SW480 (cell line): ENCODE measurements at regions not wholly inside any gene's neighbourhood (a gene's known extent, or its start where the extent isn't known, plus 50 kb on each side); places are given as distances from the start of the nearest gene placed in this dataset.
A peak's percentile ranks its signal among the peaks of the same experiment; 100 is the strongest.

Experiments
- DNase-seq: peaks from one replicate; pipeline ENCODE4 v3.0.0-alpha.2; 2016; ENCODE audit warnings: low spot score

DNA sequence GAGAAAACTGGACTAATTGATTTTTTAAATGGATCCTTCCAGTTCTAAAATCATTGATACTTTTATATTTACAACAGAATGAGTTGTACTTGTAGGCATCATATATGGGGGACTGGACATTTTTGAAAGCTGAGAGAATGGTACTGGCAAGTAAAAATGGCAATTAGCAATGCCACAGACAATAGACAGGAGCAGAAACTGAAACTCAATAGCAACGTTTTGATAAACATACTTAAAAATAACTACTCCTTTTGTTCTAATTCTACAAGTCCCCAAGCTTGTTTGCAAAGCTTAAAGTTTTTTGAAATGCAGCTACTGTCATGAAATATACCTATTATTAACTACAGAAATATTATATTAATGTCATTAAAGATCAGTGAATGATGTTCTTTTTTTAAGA lies 52.8 kb upstream of the FBXL7 start:
- no peak for DNase-seq

DNA sequence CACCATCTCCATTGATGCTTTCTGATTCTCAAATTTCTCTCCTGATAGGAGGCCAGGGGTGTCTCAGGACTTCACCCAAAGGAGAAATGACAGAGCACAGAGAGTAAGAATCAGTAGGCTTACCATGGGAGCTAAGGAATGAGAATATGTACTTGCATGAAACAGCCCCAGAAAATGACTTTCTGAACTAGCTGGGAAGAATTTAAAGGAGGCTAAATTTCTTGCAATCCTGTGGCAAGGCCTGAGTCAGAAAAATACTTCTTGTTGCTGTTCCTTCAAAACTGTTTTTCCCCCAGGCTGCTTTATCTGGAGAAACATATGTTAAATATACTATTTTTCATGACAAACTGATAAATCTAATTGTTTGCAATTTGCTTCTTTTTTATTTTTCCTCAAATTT lies 53.4 kb upstream of the FBXL7 start:
- DNase-seq = no peak

DNA sequence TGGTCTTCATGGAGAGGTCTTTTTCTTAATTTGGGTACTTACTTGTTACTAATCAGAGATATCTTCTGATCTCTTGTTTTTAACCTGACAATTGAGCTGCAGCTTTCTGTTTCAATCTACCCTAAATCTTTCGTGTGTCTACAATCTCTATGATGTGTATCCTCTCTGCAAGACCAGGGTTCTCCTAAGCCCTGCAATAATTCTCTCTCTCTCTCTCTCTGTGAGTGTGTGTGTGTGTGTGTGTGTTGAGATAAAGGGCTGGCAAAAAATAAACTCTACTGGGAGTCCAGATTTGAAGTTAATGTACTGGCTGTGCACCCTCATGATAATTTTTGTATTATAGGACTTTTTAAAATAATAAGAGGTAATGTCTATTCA lies 57.8 kb upstream of the FBXL7 start:
- DNase-seq = no peak

DNA sequence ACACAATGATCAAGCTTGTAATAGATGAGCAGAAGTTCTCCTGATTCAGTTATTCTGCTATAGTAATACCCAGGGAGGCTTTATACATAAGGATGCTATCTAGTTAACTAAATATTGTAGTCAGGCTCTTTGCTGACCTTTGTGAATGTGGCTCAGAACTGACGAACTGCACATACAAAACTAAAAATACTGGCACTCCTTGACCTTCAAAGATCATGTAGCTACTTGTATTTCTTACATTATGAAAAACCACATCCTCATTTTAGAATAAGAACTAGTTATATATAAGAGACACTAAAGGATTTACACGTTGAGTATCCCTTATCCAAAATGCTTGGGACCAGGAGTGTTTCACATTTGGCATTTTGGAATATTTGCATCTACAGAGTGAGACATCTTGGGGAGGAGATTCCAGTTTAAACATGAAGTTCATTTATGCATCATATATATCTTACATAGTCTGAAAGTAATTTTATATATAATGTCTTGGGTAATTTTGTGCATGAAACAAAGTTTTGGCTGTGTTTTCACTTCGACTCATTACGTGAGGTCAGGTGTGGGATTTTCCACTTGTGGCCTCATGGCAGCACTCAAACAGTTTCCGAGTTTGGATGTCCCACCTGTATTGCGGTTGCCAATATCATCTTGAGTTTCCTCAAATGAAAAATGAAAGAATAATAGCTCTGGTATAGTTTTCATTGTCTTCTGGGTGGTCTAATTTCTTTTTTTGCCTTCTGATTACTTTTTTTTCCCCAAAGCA lies 58.4 kb upstream of the FBXL7 start:
- DNase-seq = no peak

DNA sequence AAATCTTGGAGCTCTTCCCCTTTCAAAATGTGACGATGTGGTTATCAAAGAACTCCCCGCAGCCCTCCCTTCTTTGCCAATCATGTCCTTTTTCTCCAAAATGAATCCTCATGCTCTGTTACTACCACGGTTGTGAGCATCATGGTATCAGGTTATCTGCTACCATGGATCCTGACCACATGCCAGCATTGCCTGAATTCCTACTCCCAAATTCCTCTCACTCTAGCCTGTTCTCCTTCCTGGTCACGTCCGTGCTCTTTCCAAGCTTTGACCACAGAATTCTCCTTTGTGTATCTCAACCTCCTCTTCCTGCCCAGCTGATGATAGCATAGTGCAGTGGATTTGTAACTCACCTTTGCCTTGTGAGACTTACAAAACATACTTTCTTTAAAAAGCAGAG lies 59.5 kb upstream of the FBXL7 start:
- peak; percentile 19 for DNase-seq

DNA sequence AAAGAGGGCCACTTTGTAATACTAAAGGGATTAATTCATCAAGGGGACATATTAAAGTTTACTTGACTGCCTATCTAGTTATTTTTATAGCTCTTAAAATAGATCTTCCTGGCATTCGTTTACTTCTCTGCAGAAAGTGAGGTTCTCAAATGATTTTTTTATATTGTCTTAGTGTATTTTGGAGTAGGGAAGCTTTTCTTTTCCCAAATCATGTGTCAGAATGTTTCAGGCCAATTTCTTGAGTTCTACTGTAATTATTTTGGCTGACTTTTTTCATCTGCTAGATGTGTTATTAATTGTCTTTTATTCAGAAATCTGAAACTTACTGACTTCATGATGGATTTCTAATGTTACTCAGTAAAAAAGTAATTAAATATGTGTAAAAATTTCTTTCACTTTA lies 60.2 kb upstream of the FBXL7 start:
- DNase-seq = no peak

DNA sequence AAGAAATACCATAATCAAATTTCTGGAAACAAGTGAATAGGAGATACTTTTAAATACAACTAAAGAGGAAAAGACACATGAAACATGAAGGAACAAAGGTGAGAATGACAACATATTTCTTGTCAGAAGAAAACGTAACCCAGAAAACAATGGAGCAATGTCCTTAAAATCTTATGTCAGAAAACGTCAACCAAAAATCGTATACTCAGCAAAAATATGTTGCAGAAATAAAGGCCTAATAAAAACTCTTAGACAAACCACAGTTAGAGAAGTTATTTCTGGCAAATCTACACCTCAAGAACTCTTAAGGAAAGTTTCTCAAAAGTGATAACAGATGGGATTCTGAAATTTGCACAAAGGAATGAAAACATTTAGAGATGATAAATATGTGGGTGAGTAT lies 66.3 kb upstream of the FBXL7 start:
- DNase-seq = no peak

DNA sequence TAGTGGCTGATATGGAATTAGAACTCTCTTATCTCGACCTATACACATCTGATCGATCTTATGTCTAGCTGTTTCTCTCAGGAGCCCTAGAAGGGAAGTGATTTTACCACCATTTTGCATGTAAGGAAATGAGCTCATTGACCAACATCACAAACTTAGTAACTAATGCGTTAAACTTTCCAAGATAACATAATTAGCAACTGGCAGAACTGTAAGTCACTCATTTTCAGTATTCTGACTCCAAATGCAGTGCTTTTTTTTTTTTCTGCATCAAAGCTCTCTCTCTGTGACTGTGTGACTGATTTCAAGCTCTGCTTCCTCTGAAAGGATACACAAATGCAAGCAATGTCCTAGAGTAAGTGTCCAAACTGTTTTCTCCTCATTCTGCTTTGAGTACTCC lies 68.1 kb upstream of the FBXL7 start:
- no peak for DNase-seq

DNA sequence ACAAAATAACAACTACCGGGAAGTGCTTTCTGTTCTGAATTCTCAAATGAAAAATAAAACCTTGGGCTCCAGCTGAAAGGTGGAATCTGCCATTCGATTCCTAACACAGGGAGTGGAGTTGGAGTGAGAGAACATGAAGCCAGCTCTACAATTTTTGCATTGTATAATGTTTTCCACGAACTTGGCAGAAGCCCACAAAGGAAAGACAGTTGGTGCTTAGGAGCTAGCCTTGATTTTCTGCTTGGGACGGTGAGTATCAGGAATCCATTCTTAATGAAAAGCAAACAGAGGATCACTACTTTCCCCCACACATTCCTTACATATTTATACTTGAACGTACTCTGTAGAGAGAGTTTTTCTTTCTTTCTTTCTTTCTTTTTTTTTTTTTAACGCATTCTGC lies 74.2 kb upstream of the FBXL7 start:
- no peak for DNase-seq

DNA sequence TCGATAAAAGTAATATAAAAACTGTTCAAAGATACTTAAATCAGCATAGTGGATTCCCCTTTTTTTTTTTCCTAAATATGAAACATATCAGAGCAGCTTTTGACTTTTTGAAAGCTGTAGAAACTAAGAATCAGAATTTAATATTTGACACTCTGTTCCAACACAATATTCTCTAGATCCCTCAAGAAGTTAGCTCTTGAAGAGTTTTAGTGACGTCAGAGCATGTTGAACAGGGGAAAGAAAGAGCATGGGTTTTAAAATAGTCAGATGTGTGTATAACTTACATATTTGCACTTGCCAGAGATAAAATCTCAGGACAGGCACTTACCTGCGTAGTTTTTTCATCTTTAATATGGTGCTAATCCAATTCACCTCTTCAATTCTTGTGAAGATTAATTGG lies 75.2 kb upstream of the FBXL7 start:
- DNase-seq = no peak

DNA sequence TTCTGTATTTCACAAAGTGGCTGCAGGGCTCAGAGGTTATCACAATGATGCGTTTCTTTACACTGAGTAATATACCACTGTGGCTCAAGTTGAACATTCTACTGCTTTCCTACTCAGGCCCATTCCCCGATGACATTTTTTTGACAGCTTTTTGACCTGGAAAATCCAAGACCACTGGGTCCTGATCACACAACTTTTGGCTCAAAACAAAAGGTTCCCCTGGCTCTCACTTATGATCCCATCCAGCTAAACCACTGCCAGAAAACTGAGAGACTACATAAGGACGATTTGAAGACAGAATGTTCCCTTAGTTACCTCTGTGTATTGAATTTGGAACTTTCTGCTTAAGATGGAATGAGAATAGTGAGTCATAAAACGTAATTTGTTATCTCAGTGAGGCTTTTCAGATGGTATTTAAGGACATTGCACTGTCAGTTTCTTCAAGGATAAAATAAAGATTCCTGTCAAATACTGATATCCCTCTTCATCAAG lies 78.0 kb upstream of the FBXL7 start:
- DNase-seq = no peak

DNA sequence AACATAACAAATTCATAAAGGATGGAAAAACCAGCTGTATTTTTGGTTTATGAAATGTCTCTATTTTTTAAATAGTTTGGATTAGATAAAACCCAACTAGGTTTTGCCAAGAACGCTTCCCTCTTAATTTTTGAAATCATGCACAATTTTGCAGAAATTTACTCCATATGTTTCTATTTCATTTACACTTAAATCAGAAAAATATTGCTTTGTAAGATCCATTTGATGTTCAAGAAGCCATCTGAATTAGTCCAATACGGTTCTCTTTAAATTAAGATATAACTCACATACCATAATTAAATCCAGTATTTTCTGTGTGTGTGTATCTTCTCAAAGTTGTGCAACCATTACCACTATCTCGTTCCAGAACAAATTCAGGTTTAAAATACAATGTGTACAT lies 78.6 kb upstream of the FBXL7 start:
- DNase-seq = no peak

DNA sequence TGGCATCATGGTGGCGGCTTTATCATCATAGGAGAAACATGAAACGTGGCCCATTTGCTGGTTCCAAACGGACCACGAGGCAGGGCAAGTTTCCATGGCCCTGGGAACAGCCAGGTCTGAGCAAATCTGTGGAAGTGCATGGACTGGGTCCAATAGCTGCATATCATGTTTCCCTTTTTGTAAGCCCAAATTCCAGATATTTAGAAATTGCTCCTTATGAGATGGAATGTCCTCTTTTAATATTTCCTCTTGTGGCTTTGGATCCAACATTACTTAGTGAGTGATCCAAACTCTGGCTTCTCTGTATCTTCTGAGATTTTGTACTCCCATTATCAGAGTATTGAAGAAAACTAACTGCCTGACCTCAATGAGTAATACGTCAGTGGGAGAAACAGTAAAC lies 79.8 kb upstream of the FBXL7 start:
- no peak for DNase-seq

DNA sequence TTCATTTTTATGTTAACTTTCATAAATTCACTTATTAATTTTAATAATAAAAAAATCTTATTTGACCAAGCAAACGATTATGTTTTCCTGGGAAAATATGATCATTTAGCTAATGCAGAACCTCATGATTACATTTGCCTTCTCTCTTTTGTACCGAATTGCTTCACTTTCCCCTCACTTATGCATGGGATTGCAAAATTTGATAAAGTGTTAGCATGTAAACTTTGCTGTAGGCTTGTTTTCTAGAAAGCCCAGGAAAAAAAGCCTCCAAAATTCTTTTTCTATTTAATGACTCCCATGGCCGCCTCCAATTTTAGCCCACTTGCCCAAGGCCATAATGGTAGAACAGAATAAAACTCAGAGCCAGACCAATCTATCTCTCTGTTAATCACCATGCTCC lies 82.8 kb upstream of the FBXL7 start:
- no peak for DNase-seq

DNA sequence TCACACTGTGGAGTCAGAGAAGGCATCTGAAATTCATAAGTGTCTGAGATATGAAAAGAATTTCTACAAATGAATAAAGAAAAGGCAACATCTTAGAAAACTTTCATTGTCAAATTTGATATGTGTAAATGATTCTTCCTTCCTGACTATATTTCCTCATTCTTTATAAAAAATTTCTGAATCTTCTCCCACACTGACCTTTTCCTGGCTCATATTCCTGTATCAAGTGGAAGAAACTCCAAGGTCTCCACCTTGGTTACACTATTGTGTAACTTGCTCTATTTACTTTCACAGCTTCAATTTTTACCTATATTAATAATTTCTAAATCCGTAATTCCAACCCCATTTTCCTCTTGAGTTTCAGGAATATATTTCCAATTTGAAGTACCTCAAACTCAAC lies 93.5 kb upstream of the FBXL7 start:
- DNase-seq = no peak

DNA sequence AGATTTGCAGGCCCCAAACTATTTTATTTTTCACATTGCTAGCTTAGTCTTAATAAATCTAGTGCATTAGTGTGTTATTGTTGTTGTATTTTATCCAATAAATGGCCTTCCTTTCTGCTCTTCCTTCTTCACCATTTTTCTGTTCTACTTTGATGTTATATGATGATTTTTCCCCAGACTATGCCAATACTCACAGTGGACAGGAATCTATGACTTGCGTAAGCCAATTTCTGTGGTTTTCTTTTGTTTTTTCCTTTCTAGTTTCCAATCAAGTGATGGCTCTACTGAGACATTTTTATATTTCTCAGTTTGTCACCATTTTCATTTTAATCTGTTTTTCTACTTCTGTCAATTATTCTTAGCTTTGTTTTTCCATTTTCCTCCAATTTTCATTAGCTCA lies 106.8 kb upstream of the FBXL7 start:
- no peak for DNase-seq

DNA sequence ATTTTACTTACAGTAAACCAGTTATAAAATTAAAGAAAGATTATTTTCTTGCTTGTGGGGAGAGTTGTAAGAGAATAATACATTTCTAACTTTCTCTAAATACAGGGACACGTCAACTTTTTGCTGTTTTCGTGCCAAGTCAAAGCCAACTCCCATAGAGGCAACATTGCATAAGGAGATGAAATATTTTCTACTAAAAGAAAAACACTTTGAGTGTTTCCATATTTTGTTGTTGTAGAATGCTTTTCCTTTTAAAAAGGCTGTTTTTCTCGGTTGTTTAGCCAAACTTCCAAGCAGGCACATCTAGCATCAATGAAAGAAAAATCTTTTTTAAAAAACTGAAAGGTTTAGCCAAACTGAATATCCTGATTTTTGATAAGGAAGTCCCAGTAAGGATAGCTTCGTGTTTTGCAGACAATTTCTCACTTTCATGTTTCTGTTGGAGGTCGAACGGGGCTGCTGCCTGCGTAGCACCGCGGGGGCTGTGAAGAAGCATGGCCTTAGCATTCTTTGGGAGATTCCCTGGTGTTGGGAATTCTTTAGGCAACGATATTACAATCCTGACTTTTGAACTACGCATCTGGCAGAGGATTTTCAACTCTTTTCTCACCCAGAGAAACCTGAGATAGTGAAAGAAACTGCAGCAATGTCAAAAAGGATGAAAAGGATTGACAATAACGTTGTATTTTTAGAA lies 108.1 kb upstream of the FBXL7 start:
- DNase-seq = no peak

DNA sequence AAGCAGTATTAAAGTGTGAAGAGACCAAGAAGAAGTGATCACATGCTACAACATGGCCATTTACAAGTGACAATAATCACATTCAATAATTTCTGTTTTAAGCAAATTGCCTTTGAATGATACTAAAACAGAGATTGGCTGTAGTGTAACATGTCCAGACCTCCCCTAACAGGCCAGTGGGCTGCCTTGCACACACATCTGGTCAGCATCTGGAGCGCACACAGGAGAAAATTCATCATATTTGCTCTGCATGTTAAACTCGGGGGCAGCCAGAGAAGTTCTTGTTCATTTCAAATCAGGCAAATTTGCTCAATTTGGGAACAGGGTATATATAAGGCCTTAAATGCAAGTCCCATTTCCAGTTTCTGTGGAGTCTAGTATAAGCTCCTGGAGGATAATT lies 111.1 kb upstream of the FBXL7 start:
- no peak for DNase-seq

DNA sequence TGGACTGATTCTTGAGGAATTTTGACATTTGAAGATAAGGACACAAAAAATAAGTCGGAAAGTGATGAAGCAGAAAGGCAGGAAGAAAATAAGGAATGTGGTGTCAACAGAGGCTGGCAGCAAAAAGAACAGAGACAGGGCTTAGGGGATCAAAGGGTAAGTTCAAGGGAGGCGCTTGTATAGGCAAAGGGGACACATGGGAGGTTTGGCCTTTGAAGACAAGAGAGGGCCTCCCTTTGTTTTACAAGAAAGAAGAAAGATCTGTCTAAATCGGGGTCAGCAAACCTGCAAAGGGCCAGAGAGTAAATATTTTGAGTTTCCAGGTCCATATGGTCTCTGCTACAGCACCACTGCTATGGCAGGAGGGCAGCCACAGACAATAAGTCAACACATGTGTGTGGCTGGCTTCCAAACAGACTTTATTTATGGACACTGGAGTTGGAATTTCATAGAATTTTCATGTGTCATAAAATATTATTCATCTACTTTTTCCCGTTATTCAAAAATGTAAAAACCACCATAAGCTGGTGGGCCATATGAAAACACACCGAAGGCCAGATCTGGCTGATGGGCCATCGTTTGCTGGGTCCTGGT lies 112.0 kb upstream of the FBXL7 start:
- no peak for DNase-seq

DNA sequence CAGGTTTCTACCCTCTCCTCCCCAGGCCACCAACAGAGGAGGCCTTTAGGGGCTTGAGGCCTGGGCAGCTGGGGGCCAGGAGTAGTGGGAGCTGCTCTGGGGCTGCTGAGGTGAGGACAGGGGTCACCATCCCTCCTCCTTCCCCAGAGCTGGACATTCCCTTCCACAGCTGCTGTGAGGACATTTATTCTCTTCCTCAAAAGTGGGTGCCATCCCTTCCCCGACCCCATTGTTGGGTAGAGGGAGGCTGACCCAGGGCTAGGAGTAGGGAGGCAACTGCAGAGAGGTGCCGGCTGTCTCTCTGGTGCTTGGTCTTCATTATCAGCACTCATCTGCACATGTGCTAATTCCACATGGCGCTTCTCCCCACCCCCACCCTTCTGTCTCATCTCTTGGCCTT lies 113.9 kb upstream of the FBXL7 start:
- DNase-seq = no peak

DNA sequence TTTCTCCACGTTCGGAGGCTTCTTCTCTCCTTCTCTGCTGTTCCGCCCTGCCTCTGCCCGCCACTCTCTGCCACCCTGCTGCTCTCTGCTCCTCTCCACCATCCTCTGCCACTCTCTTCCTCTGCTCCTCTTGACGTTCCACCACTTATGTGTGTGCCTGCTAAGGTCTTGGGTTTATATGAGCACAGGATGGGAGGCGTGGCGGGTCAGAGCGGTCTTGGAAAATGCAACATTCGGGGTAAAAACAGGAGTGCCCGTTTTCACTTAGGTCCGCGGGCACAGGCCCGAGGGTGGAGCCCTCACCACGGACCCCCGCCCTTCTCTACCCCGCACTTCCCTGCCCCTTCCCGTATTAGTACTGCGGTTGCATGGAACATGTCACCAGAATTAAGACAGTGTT lies 114.4 kb upstream of the FBXL7 start:
- DNase-seq = no peak

DNA sequence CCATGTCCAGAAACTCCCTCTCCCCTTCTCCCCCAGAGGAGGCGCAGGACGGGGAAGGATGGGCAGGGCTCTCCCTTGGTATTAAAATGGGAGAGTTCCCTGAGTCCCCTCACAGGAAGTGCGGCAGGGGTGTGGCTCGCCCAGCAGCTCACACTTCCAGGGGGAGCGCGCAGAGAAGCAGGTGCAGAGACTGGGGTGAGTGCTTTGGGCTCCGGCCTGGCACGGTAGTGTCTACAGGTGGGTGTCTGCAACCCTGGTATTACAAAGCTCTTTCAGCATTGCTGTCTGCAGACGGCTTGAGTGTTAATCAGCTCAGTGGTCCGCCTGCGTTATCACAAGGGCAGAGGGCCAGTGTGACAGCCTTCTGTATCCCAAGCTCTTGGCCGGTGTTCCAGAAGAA lies 114.9 kb upstream of the FBXL7 start:
- DNase-seq = no peak

DNA sequence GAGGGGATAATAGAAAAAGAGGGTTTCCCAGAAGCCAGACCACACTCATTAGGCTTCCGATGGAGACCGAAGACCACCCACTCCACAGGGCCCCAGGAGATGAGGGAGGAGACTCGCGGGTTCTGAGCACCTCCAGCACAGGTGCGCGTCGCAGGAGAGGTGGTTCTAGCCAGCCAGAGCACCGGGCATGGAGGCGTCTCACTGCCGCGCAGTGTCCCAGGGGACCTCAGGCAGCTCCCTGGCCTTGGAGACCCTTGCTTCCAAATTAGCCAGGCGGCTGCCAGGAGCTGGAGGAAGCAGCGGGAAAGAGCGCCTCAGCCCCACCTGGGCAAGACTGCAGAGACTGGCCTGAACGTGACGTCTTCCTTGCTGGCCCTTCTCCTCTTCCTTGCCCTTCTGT lies 115.4 kb upstream of the FBXL7 start:
- no peak for DNase-seq

DNA sequence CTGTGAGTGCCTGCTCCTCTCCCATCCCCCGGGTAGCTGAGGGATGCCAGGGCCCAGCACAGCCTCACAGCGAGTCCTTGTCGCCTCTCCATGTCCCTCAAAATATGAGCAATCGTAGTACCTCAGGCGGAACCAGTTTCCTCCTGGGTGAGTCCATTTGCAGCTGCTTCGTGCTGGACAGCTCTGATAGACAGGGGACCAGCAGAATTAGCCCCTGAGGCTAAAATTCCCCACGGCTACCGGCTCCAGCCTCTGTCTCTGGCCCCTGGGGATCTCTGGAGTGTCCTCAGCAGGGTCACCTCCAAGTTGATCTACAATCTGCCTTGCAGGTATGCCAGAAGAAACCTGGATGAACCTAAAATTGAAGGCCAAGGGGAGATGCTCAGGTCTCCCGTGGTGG lies 115.8 kb upstream of the FBXL7 start:
- DNase-seq = no peak
